CD4-positive, alpha-beta T cell (primary cell): ENCODE measurements at regions not wholly inside any gene's neighbourhood (a gene's known extent, or its start where the extent isn't known, plus 50 kb on each side); places are given as distances from the start of the nearest gene placed in this dataset.

Experiments
- ATAC-seq: fragments of 200-7000 bp; cut with Tn5 transposase; one replicate; pipeline ENCODE4 v1.10.0; 2022; ENCODE audit warnings: mild to moderate bottlenecking; ENCODE audit not compliant: poor library complexity
- CTCF ChIA-PET: fragments of 350-600 bp; sonication (Branson Sonifier 250); formaldehyde crosslinking; loops from one replicate; lab custom pipeline; 2021; ENCODE audit warnings: antibody characterized with exemption, inconsistent platforms; lab: Charles Lee
- POLR2A ChIA-PET: fragments of 350-600 bp; sonication (Branson Sonifier 250); formaldehyde crosslinking; loops from one replicate; lab custom pipeline; 2021; ENCODE audit warnings: antibody characterized with exemption, inconsistent platforms; lab: Charles Lee
- DNase-seq, 14 experiments: peaks; one replicate each; pipeline ENCODE4 v3.0.0-alpha.2; 2013 to 2020; ENCODE audit warnings: mixed read lengths in 2 of 14
- H3K27ac ChIP-seq, 2 donors: one replicate each; pipeline versions ENCODE4 v1.5.1 to v1.7.0; 2013; ENCODE audit warnings: low read length in 2 of 2, low read depth in 1 of 2, mild to moderate bottlenecking in 1 of 2
- H3K27me3 ChIP-seq, 2 experiments: 1 replicate in 1 of 2; 2 replicates in 1 of 2; pipeline versions ENCODE4 v1.6.1 to v1.7.0; 2013; ENCODE audit warnings: low read length in 2 of 2, control low read depth in 1 of 2, mild to moderate bottlenecking in 1 of 2, moderate library complexity in 1 of 2; ENCODE audit not compliant: insufficient read depth in 2 of 2, control insufficient read depth in 1 of 2
- H3K36me3 ChIP-seq: one replicate; pipeline ENCODE4 v1.6.1; 2013; ENCODE audit warnings: low read length, control low read depth; ENCODE audit not compliant: insufficient read depth
- H3K4me1 ChIP-seq: one replicate; pipeline ENCODE4 v1.6.1; 2013; ENCODE audit warnings: low read length, control low read depth; ENCODE audit not compliant: insufficient read depth
- H3K4me3 ChIP-seq: one replicate; pipeline ENCODE4 v1.5.1; 2013; ENCODE audit warnings: mild to moderate bottlenecking, low read length, moderate library complexity
- H3K9me3 ChIP-seq, 2 experiments: 1 replicate in 1 of 2; 2 replicates in 1 of 2; pipeline versions ENCODE4 v1.6.1 to v1.7.0; 2013; ENCODE audit warnings: low read length in 2 of 2, mild to moderate bottlenecking in 2 of 2, control low read depth in 1 of 2, moderate library complexity in 1 of 2; ENCODE audit not compliant: control insufficient read depth in 1 of 2, insufficient read depth in 1 of 2
- H3K27ac Mint-ChIP-seq: one replicate; pipeline ENCODE4 v1.8.0; 2020; ENCODE audit warnings: mixed read lengths
- H3K27me3 Mint-ChIP-seq: one replicate; pipeline ENCODE4 v1.8.0; 2021; ENCODE audit warnings: mixed read lengths
- H3K36me3 Mint-ChIP-seq: one replicate; pipeline ENCODE4 v1.8.0; 2021; ENCODE audit warnings: low read depth, mixed read lengths
- H3K4me1 Mint-ChIP-seq: one replicate; pipeline ENCODE4 v1.8.0; 2021; ENCODE audit warnings: low read depth, mixed read lengths
- H3K4me3 Mint-ChIP-seq: one replicate; pipeline ENCODE4 v1.8.0; 2020; ENCODE audit warnings: mild to moderate bottlenecking, mixed read lengths
- H3K9me3 Mint-ChIP-seq: one replicate; pipeline ENCODE4 v1.8.0; 2020; ENCODE audit warnings: mixed read lengths
- intact Hi-C, 2 experiments: fragments of 100-400 bp; cut with DNase I in 1 of 2; cut with micrococcal nuclease in 1 of 2; formaldehyde crosslinking; loops; one replicate each; pipeline versions ENCODE4 v1.15.1 to v1.9.0; 2023 to 2025; cut with DNase I, micrococcal nuclease
- TF ChIP-seq, protein P1 (sequence below): fragments of 200-600 bp; IDR thresholded peaks from one replicate; pipeline ENCODE4 v1.8.0; 2022; ENCODE audit warnings: antibody characterized with exemption, mild to moderate bottlenecking

DNA sequence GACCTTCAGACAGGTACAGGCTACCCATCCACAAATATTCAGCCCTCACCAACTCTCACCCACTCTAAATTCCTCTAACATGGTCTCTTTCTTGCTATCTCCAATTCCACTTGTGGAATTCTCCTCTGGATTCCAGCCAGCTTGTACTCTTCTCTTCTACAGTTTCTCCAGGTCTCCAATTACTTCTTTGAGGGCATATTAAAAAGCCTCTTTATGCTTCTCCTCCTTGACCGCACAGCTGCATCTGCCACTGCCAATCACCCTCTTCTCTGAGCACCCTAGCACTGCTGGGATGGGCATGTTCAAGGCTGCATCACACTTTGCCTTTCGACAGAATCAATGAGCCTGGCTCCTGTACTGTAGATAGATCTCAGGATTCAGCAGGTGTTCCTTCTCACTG lies 101.5 kb upstream of the ANKRD1 start:
- Mint-ChIP-seq H3K27me3 (peaks cover 4% of the 10 kb centered on the region), H3K4me3 (no peak overlapping the region), H3K27ac (no peak overlapping the region), H3K36me3 (no peaks in the 10 kb centered on the region), H3K9me3 (no peaks in the 10 kb centered on the region), H3K4me1 (no peaks in the 10 kb centered on the region)
- TF ChIP-seq, protein P1, sequence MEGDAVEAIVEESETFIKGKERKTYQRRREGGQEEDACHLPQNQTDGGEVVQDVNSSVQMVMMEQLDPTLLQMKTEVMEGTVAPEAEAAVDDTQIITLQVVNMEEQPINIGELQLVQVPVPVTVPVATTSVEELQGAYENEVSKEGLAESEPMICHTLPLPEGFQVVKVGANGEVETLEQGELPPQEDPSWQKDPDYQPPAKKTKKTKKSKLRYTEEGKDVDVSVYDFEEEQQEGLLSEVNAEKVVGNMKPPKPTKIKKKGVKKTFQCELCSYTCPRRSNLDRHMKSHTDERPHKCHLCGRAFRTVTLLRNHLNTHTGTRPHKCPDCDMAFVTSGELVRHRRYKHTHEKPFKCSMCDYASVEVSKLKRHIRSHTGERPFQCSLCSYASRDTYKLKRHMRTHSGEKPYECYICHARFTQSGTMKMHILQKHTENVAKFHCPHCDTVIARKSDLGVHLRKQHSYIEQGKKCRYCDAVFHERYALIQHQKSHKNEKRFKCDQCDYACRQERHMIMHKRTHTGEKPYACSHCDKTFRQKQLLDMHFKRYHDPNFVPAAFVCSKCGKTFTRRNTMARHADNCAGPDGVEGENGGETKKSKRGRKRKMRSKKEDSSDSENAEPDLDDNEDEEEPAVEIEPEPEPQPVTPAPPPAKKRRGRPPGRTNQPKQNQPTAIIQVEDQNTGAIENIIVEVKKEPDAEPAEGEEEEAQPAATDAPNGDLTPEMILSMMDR = no peak
- DNase-seq (no peak), ATAC-seq (no peak)
- H3K4me1 ChIP-seq = no peaks in the 10 kb centered on the region
- H3K9me3 ChIP-seq = no peaks in the 10 kb centered on the region
- no peaks in the 10 kb centered on the region for H3K36me3 ChIP-seq
- no peak overlapping the region for H3K4me3 ChIP-seq
- ChIA-PET CTCF (no interaction called here), POLR2A (no interaction called here)
- H3K27me3 ChIP-seq = peaks cover 0 to 4% of the 10 kb centered on the region in 2 experiments
- intact Hi-C loops = no loop called here
- H3K27ac ChIP-seq = no peak overlapping the region

DNA sequence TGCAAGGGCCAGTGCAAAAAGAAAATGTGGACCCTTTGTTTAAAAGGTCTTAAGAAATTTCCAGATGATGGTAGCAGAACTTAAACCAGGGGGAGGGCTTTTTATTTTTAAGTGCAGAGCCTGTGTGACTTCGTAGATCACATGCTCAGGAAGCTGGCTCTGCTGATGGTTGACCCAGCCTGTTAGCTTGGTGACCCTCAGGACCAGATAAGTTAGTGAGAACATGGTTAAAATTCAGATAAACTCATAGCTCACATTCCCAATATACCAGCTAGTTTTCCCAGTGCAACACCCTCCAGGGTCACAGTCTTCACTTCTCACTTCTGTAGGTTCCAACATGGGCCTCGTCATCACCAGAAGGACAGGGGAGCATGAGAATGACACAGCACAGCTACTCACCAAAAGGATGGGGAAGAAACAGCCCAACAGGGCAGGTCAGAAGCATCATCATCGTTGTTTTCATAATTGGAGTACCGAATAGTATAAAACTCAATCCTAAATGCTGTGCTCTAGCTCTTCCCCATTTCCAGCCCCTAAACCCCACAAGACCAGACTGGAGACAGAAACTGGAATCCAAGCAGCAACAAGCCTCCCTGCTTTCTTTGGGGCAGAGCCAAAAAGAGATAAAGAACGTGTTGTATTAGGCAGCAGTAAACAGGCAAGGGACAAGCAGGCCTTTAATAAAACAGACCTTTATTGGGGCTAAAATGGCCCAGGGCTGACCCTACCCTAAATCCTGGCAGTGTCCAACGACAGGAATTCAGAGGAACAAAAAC lies 102.2 kb upstream of the ANKRD1 start:
- Histone ChIP-seq H3K4me1 (no peaks in the 10 kb centered on the region), H3K36me3 (no peaks in the 10 kb centered on the region), H3K9me3 (no peaks in the 10 kb centered on the region), H3K27me3 (peaks cover 0 to 4% of the 10 kb centered on the region in 2 experiments), H3K4me3 (no peak overlapping the region), H3K27ac (no peak overlapping the region)
- Mint-ChIP-seq H3K4me3 (no peak overlapping the region), H3K27me3 (peaks cover 3% of the 10 kb centered on the region), H3K4me1 (no peaks in the 10 kb centered on the region), H3K9me3 (no peaks in the 10 kb centered on the region), H3K36me3 (no peaks in the 10 kb centered on the region), H3K27ac (no peak overlapping the region)
- DNase-seq (no peak), ATAC-seq (no peak)
- intact Hi-C loops = no loop called here
- POLR2A ChIA-PET = no interaction called here
- TF ChIP-seq, protein P1 = no peak
- CTCF ChIA-PET = no interaction called here

DNA sequence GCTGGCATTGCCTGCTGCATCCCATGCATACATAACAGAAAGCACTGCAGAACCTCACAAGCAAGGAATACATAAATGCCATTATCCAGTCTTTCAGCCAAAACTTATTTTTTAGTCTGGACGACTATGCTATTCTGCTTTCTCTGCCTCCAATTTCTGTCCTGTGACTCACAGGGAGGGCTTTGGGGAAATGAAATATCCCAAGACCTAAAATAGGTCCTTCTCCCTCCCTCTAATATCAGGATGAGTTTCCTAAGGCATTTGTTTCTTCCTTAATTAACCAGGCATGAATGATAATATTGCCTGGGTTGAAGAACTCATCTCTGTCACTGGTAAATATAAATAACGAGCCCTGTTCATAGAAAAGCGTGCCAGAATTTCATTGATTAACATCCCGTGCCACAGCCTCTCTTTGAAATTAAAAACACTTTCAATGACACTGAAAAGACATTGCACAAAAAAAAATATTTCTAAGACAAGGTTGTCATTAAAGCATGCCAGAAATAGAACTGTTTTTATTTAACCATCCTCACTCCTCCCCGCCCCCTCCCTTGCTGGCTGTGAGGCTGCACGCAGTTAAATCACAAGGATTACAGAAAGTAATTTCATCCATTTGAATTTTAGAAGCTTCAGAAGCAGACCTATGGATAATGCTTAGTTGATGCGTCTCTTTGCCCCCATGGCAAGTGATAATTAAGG lies 103.0 kb upstream of the ANKRD1 start:
- Mint-ChIP-seq H3K36me3 (no peaks in the 10 kb centered on the region), H3K27me3 (no peaks in the 10 kb centered on the region), H3K27ac (no peak overlapping the region), H3K4me3 (no peak overlapping the region), H3K4me1 (no peaks in the 10 kb centered on the region), H3K9me3 (no peaks in the 10 kb centered on the region)
- Histone ChIP-seq H3K36me3 (no peaks in the 10 kb centered on the region), H3K4me3 (no peak overlapping the region), H3K27ac (no peak overlapping the region), H3K9me3 (no peaks in the 10 kb centered on the region), H3K4me1 (no peaks in the 10 kb centered on the region), H3K27me3 (peaks cover 0 to 4% of the 10 kb centered on the region in 2 experiments)
- POLR2A ChIA-PET = no interaction called here
- TF ChIP-seq, protein P1 = no peak
- ATAC-seq (no peak), DNase-seq (no peak)
- CTCF ChIA-PET = no interaction called here
- intact Hi-C loops = no loop called here
